GM23338 (cell line): ENCODE measurements at regions not wholly inside any gene's neighbourhood (a gene's known extent, or its start where the extent isn't known, plus 50 kb on each side); places are given as distances from the start of the nearest gene placed in this dataset.

Experiments used
- ATAC-seq: fragments of 200-7000 bp; cut with Tn5 transposase; 3 replicates; pipeline ENCODE4 v1.9.1; 2020
- DNase-seq: peaks from one replicate; pipeline ENCODE4 v3.0.0-alpha.2; 2015; ENCODE audit warnings: low spot score
- H2AFZ ChIP-seq: fragments of 200-600 bp; sonication (generic); 2 replicates; pipeline ENCODE4 v1.8.0; 2016; ENCODE audit warnings: antibody characterized with exemption, mild to moderate bottlenecking, moderate library complexity
- H3F3A ChIP-seq: fragments of 200-600 bp; sonication (generic); replicated peaks from 2 replicates; pipeline ENCODE4 v1.8.0; 2017; ENCODE audit warnings: antibody characterized with exemption, mixed run types, low read depth
- H3K27ac ChIP-seq: fragments of 200-600 bp; sonication (generic); 2 replicates; pipeline ENCODE4 v1.6.1; 2016; ENCODE audit warnings: low read depth
- H3K27me3 ChIP-seq: fragments of 200-600 bp; sonication (generic); 2 replicates; pipeline ENCODE4 v1.8.0; 2016; ENCODE audit warnings: mild to moderate bottlenecking, mixed run types, moderate library complexity; ENCODE audit not compliant: insufficient read depth
- H3K36me3 ChIP-seq: fragments of 200-600 bp; sonication (generic); 2 replicates; pipeline ENCODE4 v1.8.0; 2016; ENCODE audit warnings: mild to moderate bottlenecking; ENCODE audit not compliant: insufficient read depth
- H3K4me1 ChIP-seq: fragments of 200-600 bp; sonication (generic); 2 replicates; pipeline ENCODE4 v1.8.0; 2016; ENCODE audit warnings: mild to moderate bottlenecking, moderate library complexity; ENCODE audit not compliant: insufficient read depth
- H3K4me2 ChIP-seq: fragments of 200-600 bp; sonication (generic); 2 replicates; pipeline ENCODE4 v1.7.1; 2017; ENCODE audit warnings: mixed run types
- H3K4me3 ChIP-seq: fragments of 200-600 bp; sonication (generic); 2 replicates; pipeline ENCODE4 v1.6.1; 2016; ENCODE audit warnings: mixed run types
- H3K79me2 ChIP-seq: fragments of 200-600 bp; sonication (generic); replicated peaks from 2 replicates; pipeline ENCODE4 v1.8.0; 2017; ENCODE audit warnings: mild to moderate bottlenecking; ENCODE audit not compliant: insufficient read depth
- H3K9me2 ChIP-seq: fragments of 200-600 bp; sonication (generic); 2 replicates; pipeline ENCODE4 v1.8.0; 2017; ENCODE audit not compliant: insufficient read depth
- H4K20me1 ChIP-seq: fragments of 200-600 bp; sonication (generic); replicated peaks from 2 replicates; pipeline ENCODE4 v1.8.0; 2017; ENCODE audit warnings: mild to moderate bottlenecking; ENCODE audit not compliant: insufficient read depth
- H3K27ac Mint-ChIP-seq: 2 replicates; pipeline ENCODE4 v1.8.0; 2020; ENCODE audit warnings: inconsistent platforms, mild to moderate bottlenecking, moderate library complexity, mixed read lengths
- H3K27me3 Mint-ChIP-seq: 3 replicates; pipeline ENCODE4 v1.8.0; 2022; ENCODE audit warnings: low read depth, mild to moderate bottlenecking, moderate library complexity, mixed read lengths, inconsistent platforms; ENCODE audit not compliant: insufficient read depth, poor library complexity
- H3K36me3 Mint-ChIP-seq: 3 replicates; pipeline ENCODE4 v1.8.0; 2021; ENCODE audit warnings: low read depth, mild to moderate bottlenecking, inconsistent platforms, moderate library complexity, mixed read lengths
- H3K4me1 Mint-ChIP-seq: 3 replicates; pipeline ENCODE4 v1.8.0; 2020; ENCODE audit warnings: mild to moderate bottlenecking, inconsistent platforms, mixed read lengths
- H3K4me3 Mint-ChIP-seq: 3 replicates; pipeline ENCODE4 v1.8.0; 2021; ENCODE audit warnings: moderate library complexity, mild to moderate bottlenecking, inconsistent platforms, mixed read lengths
- H3K9me3 Mint-ChIP-seq: 3 replicates; pipeline ENCODE4 v1.8.0; 2020; ENCODE audit warnings: moderate library complexity, mild to moderate bottlenecking, inconsistent platforms, mixed read lengths
- EZH2 ChIP-seq: fragments of 200-600 bp; sonication (generic); IDR thresholded peaks from one replicate; pipeline ENCODE4 v1.8.0; 2017; ENCODE audit warnings: antibody characterized with exemption, mild to moderate bottlenecking, low read depth; ENCODE audit not compliant: unreplicated experiment
- EZH2phosphoT487 ChIP-seq: fragments of 200-600 bp; sonication (generic); IDR thresholded peaks from one replicate; pipeline ENCODE4 v1.8.1; 2018; ENCODE audit warnings: antibody characterized with exemption; ENCODE audit not compliant: unreplicated experiment
- JUNB ChIP-seq: IDR thresholded peaks from one replicate; pipeline ENCODE4 v1.6.1; 2016; ENCODE audit warnings: antibody characterized with exemption; ENCODE audit not compliant: unreplicated experiment
- NANOG ChIP-seq: IDR thresholded peaks from 2 replicates; pipeline ENCODE4 v1.6.1; 2016; ENCODE audit warnings: antibody characterized with exemption, borderline replicate concordance
- POLR2AphosphoS5 ChIP-seq: IDR thresholded peaks from 2 replicates; pipeline ENCODE4 v1.6.1; 2016; ENCODE audit warnings: antibody characterized with exemption, low read depth
- STAT1 ChIP-seq: IDR thresholded peaks from one replicate; pipeline ENCODE4 v1.6.1; 2016; ENCODE audit warnings: antibody characterized with exemption; ENCODE audit not compliant: unreplicated experiment
- TF ChIP-seq, protein P1 (sequence below): fragments of 250-450 bp; sonication (Bioruptor Pico); IDR thresholded peaks from 2 replicates; pipeline ENCODE4 v1.5.0; 2020; ENCODE audit warnings: mild to moderate bottlenecking, moderate library complexity
- TF ChIP-seq, protein P2 (sequence below): IDR thresholded peaks from 2 replicates; pipeline ENCODE4 v1.6.1; 2016; ENCODE audit warnings: antibody characterized with exemption

- Histone ChIP-seq H3K4me2 (no peak overlapping the region), H4K20me1 (no peaks in the 10 kb centered on the region), H2AFZ (no peak overlapping the region), H3K36me3 (no peaks in the 10 kb centered on the region), H3K79me2 (no peaks in the 10 kb centered on the region), H3K27ac (no peak overlapping the region), H3K4me1 (no peaks in the 10 kb centered on the region), H3K27me3 (no peaks in the 10 kb centered on the region), H3F3A (no peaks in the 10 kb centered on the region), H3K4me3 (no peak overlapping the region), H3K9me2 (no peaks in the 10 kb centered on the region)
- Mint-ChIP-seq H3K4me3 (no peak overlapping the region), H3K9me3 (no peaks in the 10 kb centered on the region), H3K4me1 (no peaks in the 10 kb centered on the region), H3K36me3 (no peaks in the 10 kb centered on the region), H3K27ac (no peak overlapping the region), H3K27me3 (no peaks in the 10 kb centered on the region)
- DNase-seq (no peak), ATAC-seq (no peak)
- TF ChIP-seq EZH2phosphoT487 = no peak
- TF ChIP-seq JUNB = no peak
Measured at GRCh38 chr3:22660606-22661005, 542.5 kb upstream of the UBE2E2 start.

DNA sequence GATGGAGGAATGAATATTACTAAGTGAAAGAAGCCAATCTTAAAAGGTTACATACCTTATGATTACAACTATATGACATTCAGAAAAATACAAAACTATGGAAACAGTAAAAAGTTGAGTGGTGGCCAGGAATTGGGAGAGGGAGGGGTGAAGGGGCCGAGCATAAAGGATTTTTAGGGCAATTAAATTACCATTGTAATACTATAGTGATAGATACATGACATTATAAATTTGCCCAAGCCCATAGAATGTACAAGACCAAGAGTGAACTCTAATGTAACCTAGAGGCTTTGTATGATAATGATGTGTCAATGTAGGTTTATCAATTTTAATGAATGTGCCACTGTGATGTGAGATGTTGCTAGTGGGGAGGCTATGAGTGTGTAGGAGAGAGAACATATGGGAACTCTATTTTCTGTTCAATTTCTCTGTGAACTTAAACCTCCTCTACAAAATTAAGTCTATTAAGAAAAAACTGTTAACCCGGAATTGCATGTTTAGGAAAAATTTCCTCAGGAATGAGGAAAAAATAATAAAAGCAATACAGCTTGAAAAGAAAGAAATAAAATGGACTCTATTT, 541.9 kb upstream of the UBE2E2 start:
- no peaks in the 10 kb centered on the region for H3K4me1 Mint-ChIP-seq
- H3K79me2 ChIP-seq = no peaks in the 10 kb centered on the region
- no peaks in the 10 kb centered on the region for H3K36me3 Mint-ChIP-seq
- H2AFZ ChIP-seq = no peak overlapping the region
- DNase-seq (no peak), ATAC-seq (no peak)
- H3K9me2 ChIP-seq = no peaks in the 10 kb centered on the region
- no peak overlapping the region for H3K4me3 ChIP-seq
- TF ChIP-seq EZH2 (no peak), POLR2AphosphoS5 (no peak), STAT1 (no peak), NANOG (no peak), EZH2phosphoT487 (no peak), JUNB (no peak)
- TF ChIP-seq, protein P1, sequence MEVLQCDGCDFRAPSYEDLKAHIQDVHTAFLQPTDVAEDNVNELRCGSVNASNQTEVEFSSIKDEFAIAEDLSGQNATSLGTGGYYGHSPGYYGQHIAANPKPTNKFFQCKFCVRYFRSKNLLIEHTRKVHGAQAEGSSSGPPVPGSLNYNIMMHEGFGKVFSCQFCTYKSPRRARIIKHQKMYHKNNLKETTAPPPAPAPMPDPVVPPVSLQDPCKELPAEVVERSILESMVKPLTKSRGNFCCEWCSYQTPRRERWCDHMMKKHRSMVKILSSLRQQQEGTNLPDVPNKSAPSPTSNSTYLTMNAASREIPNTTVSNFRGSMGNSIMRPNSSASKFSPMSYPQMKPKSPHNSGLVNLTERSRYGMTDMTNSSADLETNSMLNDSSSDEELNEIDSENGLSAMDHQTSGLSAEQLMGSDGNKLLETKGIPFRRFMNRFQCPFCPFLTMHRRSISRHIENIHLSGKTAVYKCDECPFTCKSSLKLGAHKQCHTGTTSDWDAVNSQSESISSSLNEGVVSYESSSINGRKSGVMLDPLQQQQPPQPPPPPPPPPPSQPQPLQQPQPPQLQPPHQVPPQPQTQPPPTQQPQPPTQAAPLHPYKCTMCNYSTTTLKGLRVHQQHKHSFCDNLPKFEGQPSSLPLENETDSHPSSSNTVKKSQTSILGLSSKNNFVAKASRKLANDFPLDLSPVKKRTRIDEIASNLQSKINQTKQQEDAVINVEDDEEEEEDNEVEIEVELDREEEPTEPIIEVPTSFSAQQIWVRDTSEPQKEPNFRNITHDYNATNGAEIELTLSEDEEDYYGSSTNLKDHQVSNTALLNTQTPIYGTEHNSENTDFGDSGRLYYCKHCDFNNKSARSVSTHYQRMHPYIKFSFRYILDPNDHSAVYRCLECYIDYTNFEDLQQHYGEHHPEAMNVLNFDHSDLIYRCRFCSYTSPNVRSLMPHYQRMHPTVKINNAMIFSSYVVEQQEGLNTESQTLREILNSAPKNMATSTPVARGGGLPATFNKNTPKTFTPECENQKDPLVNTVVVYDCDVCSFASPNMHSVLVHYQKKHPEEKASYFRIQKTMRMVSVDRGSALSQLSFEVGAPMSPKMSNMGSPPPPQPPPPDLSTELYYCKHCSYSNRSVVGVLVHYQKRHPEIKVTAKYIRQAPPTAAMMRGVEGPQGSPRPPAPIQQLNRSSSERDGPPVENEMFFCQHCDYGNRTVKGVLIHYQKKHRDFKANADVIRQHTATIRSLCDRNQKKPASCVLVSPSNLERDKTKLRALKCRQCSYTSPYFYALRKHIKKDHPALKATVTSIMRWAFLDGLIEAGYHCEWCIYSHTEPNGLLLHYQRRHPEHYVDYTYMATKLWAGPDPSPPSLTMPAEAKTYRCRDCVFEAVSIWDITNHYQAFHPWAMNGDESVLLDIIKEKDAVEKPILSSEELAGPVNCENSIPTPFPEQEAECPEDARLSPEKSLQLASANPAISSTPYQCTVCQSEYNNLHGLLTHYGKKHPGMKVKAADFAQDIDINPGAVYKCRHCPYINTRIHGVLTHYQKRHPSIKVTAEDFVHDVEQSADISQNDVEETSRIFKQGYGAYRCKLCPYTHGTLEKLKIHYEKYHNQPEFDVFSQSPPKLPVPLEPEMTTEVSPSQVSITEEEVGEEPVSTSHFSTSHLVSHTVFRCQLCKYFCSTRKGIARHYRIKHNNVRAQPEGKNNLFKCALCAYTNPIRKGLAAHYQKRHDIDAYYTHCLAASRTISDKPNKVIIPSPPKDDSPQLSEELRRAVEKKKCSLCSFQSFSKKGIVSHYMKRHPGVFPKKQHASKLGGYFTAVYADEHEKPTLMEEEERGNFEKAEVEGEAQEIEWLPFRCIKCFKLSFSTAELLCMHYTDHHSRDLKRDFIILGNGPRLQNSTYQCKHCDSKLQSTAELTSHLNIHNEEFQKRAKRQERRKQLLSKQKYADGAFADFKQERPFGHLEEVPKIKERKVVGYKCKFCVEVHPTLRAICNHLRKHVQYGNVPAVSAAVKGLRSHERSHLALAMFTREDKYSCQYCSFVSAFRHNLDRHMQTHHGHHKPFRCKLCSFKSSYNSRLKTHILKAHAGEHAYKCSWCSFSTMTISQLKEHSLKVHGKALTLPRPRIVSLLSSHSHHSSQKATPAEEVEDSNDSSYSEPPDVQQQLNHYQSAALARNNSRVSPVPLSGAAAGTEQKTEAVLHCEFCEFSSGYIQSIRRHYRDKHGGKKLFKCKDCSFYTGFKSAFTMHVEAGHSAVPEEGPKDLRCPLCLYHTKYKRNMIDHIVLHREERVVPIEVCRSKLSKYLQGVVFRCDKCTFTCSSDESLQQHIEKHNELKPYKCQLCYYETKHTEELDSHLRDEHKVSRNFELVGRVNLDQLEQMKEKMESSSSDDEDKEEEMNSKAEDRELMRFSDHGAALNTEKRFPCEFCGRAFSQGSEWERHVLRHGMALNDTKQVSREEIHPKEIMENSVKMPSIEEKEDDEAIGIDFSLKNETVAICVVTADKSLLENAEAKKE (CRISPR knock-in tag) = no peak
- TF ChIP-seq, protein P2, sequence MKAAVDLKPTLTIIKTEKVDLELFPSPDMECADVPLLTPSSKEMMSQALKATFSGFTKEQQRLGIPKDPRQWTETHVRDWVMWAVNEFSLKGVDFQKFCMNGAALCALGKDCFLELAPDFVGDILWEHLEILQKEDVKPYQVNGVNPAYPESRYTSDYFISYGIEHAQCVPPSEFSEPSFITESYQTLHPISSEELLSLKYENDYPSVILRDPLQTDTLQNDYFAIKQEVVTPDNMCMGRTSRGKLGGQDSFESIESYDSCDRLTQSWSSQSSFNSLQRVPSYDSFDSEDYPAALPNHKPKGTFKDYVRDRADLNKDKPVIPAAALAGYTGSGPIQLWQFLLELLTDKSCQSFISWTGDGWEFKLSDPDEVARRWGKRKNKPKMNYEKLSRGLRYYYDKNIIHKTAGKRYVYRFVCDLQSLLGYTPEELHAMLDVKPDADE = no peak
- no peak overlapping the region for H3K27ac Mint-ChIP-seq
- no peaks in the 10 kb centered on the region for H3K36me3 ChIP-seq
- H3K9me3 Mint-ChIP-seq = no peaks in the 10 kb centered on the region
- H4K20me1 ChIP-seq = no peaks in the 10 kb centered on the region
- no peak overlapping the region for H3K27ac ChIP-seq
- no peaks in the 10 kb centered on the region for H3F3A ChIP-seq
- H3K27me3 ChIP-seq = no peaks in the 10 kb centered on the region
- H3K4me1 ChIP-seq = no peaks in the 10 kb centered on the region
- no peak overlapping the region for H3K4me2 ChIP-seq
- H3K27me3 Mint-ChIP-seq = no peaks in the 10 kb centered on the region
- no peak overlapping the region for H3K4me3 Mint-ChIP-seq
